ENCODE measurements at regions not wholly inside any gene's neighbourhood (a gene's known extent, or its start where the extent isn't known, plus 50 kb on each side); places are given as distances from the start of the nearest gene placed in this dataset.

GRCh38 chr9:89983411-89983810 is 378.6 kb downstream of the GADD45G start:
- TF ChIP-seq GATA3 (IDR thresholded peaks at IDR 0.05; ENCODE audit: low read depth, low read length) (no peak), GATA2 (IDR thresholded peaks at IDR 0.05; ENCODE audit: low read depth, low read length) (no peak)

DNA sequence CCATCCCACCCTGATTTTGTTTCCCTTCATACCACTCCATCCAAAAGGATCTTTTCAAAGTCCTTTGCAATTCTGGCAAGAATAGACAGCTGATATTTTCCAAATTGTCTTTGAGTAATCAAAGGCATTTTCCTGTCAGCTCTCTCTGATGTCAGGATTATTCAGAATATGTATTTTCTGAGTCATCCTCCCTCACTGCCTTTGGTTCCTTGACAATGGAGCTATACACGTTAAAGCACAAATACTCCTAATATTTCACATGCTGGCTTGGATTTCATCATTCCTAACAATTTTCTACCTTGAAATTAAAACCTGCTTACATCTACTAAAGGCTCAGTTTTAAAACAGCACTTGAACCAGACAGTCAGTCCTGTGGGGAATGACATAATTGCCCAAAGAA is 379.4 kb downstream of the GADD45G start:
- TF ChIP-seq GATA3 (IDR thresholded peaks at IDR 0.05; ENCODE audit: low read depth, low read length) (no peak), GATA2 (IDR thresholded peaks at IDR 0.05; ENCODE audit: low read depth, low read length) (no peak)

DNA sequence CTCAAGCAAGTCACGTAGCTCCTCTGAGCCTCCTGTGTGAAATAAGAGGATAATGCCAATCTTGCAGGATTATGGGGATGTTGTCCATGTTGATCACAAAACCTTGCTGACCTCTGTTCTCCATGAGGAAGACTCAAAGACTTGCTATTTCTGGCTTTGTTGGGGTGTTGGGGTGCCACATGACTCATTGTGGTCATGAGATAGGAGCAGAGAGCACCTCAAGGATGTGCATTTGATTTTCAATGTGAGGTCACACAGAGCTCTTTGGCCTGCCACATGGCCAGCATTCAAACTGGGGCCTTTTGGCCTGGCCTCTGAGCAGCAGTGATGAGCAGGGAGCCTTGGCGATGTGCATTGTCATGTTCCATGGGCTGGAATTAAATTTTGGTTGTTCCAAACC is 380.3 kb downstream of the GADD45G start:
- no peak for TF ChIP-seq GATA2 (IDR thresholded peaks at IDR 0.05; ENCODE audit: low read depth, low read length)
- no peak for TF ChIP-seq GATA3 (IDR thresholded peaks at IDR 0.05; ENCODE audit: low read depth, low read length)

- TF ChIP-seq GATA3 (IDR thresholded peaks at IDR 0.05; ENCODE audit: low read depth, low read length), result no peak
- no peak for TF ChIP-seq GATA2 (IDR thresholded peaks at IDR 0.05; ENCODE audit: low read depth, low read length)
These were observed 381.4 kb downstream of the GADD45G start for GRCh38 chr9:89986190-89986589.

- TF ChIP-seq GATA3 (IDR thresholded peaks at IDR 0.05; ENCODE audit: low read depth, low read length) (no peak), GATA2 (IDR thresholded peaks at IDR 0.05; ENCODE audit: low read depth, low read length) (no peak)
These were observed 383.6 kb downstream of the GADD45G start for GRCh38 chr9:89988458-89988857.

DNA sequence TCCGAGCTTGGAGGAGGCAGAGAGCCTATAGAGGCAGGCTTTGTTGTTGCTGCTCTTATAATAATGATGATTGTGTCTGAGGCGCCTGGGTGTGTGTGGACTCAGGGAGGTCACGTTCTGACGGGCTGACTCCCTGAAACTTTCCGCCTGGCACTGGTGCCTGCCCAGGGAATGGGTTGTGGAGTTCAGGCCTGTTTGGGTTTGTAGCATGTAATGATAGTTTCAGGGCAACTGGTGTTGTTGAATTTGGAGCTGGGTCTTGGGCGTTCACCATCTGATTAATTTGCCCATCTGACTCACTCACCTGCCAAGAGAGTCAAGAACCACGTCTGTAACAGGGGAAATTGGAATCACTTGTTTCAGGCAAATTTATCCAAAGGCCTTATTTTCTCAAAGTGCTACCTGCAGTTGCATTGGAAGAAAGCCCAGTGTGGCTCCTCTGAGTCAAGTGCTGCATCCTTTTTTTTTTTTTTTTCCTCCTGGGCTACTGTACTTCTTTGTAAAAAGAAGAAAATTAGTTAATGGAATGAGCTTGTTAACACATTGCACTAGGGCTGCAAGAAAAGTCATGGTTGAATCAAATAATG is 386.5 kb downstream of the GADD45G start:
- TF ChIP-seq GATA2 (IDR thresholded peaks at IDR 0.05; ENCODE audit: low read depth, low read length) (no peak), GATA3 (IDR thresholded peaks at IDR 0.05; ENCODE audit: low read depth, low read length) (no peak)

DNA sequence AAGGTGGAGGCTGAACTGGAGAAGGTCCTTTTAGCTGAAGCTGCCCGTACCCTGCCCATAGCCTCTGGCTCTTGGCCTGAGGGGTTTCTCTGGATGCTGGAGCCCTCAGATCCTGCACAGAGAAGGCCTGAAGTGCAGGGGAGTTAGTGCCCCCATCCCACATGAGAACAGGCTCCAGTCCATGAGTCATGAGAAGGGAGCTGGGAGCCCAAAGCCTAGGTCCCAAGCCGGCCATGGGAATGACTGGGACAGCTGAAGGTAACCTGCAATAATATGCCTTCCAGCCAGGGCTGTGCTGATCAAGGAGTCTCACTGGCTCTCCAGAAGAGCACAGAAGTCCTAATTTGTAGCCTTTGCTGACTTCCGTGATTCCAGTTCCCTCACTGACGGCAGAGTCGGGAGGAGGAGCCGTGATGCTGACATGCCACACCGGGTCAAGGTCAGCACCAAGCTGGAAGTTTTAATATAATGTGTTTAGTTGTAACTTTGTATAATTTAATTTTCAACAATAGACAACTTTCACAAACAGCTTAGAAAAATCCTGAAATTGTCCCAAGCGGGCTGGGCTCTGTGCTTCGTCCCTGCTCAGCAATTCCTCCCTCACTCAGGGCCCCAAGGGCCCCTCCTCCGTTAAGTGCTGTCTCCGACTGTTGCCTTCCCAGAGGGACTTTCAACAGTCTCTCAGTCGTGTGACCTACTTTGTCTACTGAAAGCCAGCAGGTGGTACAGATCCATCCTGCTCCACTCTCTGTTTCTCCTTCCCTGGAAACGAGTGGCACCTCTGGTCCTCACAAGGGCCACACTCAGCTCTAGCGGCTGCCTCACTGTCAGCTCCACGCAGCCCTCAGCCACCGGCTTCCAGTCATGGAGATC is 387.8 kb downstream of the GADD45G start:
- TF ChIP-seq GATA2 (IDR thresholded peaks at IDR 0.05; ENCODE audit: low read depth, low read length) (no peak), GATA3 (IDR thresholded peaks at IDR 0.05; ENCODE audit: low read depth, low read length) (no peak)

DNA sequence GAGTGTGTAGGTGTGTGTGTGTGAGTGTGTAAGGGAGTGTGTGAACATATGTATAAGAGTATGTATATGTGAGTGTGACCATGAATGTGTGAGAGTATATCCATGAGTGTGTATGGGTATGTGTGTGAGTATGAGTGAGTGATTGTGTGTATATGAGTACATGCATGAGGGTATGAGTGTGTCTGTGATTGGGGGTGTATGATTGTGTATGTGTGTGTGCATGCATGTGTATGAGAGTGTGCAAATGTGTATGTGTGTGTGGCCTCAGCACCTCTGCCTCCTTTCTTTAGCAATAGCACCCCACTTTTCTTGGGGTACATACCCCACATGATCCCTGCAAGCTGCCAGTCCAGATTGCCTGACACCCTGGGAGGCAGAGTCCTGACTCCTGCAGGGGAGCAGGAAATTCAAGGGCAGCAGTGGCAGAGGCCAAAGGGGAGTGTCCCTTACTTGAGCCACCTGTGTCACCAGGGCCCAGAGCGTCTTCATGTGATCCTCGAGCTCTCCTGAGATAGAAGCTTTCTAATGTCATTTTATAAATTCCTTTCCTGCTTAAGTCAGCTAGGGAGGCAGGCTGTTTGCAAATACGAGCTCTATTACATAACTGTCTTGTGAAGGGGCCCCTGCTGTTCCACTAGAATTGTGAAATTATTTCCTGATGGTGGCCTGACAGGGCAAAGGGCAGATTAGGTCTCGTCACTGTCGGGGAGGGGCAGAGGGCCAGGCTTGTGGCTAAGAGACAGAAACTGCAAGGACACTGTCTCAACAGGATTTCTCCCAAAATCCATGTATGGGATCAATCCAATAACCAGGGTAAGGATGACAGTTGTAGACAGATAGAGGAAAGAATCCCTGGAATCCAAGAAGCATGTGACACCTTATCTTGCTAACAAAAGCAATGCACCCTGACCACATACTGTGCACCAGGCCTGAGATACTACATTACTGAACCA is 389.1 kb downstream of the GADD45G start:
- TF ChIP-seq GATA3 (IDR thresholded peaks at IDR 0.05; ENCODE audit: low read depth, low read length) (no peak), GATA2 (IDR thresholded peaks at IDR 0.05; ENCODE audit: low read depth, low read length) (no peak)

DNA sequence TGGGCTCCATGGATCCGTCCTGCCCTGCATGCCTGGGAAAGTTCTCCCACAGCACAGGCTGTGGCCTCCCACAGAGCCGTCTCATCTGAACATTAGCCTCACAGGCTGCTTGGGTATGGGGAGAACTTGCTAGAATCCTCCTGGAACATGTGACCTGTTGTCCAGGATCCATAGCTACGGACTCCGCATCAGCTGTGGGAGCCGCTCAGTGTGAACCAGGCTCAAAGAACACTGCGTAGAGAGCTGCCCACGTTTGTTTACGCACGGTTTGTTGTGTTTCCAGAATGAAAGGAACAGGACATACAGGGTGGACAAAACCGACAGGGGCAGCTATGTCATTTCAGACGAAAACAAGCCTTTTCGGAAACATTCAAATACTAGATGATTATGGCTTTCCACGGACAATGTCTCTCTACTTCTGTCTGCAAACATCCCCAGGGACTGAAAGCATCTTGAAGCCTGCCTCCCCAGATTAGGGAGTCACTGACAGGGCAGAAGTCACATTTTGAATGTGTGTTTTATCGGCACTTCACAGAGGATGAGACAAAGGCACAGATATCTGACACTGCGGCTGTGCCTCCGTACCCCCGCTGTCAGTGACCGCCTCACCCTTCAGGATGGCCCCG is 390.3 kb downstream of the GADD45G start:
- TF ChIP-seq GATA3 (IDR thresholded peaks at IDR 0.05; ENCODE audit: low read depth, low read length) (no peak), GATA2 (IDR thresholded peaks at IDR 0.05; ENCODE audit: low read depth, low read length) (no peak)

GRCh38 chr9:89996116-89996515 is 391.3 kb downstream of the GADD45G start:
- TF ChIP-seq GATA3 (IDR thresholded peaks at IDR 0.05; ENCODE audit: low read depth, low read length) (no peak), GATA2 (IDR thresholded peaks at IDR 0.05; ENCODE audit: low read depth, low read length) (no peak)

GRCh38 chr9:89996773-89997172 is 392.0 kb downstream of the GADD45G start:
- TF ChIP-seq GATA3 (IDR thresholded peaks at IDR 0.05; ENCODE audit: low read depth, low read length) (no peak), GATA2 (IDR thresholded peaks at IDR 0.05; ENCODE audit: low read depth, low read length) (no peak)

DNA sequence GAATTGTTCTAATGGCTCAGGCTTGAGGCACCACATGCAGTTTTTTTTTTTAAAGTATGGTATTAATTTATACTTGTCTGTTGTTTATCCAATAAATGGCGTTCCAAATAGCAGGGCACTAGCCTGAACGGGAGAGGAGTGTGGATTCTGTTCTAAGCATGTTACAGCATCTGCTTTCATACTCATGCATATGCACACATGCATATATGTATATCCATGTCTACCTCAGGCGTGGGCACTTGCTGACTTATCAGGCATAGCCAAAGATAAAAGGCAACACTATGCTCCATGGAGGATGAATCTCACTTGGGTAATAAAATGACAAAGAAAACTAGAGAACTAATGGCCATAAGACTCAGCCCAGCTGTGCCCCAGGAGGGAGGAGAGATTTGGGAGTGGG is 393.8 kb downstream of the GADD45G start:
- TF ChIP-seq GATA2 (IDR thresholded peaks at IDR 0.05; ENCODE audit: low read depth, low read length), result no peak

DNA sequence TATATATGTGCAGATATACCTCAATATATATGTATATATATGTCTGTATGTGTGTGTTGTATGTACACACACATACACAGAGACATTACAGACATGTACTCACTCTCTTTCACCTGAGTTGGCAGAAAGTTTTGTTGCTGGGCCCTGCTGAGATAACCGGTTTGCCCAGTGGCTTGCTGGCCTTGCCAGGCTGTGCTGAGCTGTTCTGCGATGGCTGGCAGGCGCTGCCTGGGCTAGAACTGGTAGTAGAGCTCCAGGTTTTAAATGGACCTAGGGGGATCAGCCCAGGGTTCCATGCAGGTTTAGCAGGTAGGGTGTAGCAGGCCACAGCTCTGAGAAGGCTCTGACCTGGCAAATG is 394.3 kb downstream of the GADD45G start:
- TF ChIP-seq GATA2 (IDR thresholded peaks at IDR 0.05; ENCODE audit: low read depth, low read length) (no peak), GATA3 (IDR thresholded peaks at IDR 0.05; ENCODE audit: low read depth, low read length) (no peak)

Measured in SH-SY5Y (cell line).